OCI-LY3 (cell line): ENCODE measurements at regions not wholly inside any gene's neighbourhood (a gene's known extent, or its start where the extent isn't known, plus 50 kb on each side); places are given as distances from the start of the nearest gene placed in this dataset.

Experiments
- CTCF ChIP-seq: fragments of 200-600, 300-600 bp; sonication (generic); IDR thresholded peaks from 2 replicates; pipeline ENCODE4 v1.5.1; 2014; ENCODE audit warnings: antibody characterized with exemption, low read length, low read depth
- EZH2phosphoT487 ChIP-seq: fragments of 200-600 bp; shearing (Covaris generic); IDR thresholded peaks from 2 replicates; pipeline ENCODE4 v1.6.1; 2018; ENCODE audit warnings: antibody characterized with exemption, mixed run types, low read depth

GRCh38 chr12:16726879-16727278 is 120.9 kb upstream of the LMO3 start:
- TF ChIP-seq CTCF (no peak), EZH2phosphoT487 (no peak)
